ENCODE measurements at regions not wholly inside any gene's neighbourhood (a gene's known extent, or its start where the extent isn't known, plus 50 kb on each side); places are given as distances from the start of the nearest gene placed in this dataset.

DNA sequence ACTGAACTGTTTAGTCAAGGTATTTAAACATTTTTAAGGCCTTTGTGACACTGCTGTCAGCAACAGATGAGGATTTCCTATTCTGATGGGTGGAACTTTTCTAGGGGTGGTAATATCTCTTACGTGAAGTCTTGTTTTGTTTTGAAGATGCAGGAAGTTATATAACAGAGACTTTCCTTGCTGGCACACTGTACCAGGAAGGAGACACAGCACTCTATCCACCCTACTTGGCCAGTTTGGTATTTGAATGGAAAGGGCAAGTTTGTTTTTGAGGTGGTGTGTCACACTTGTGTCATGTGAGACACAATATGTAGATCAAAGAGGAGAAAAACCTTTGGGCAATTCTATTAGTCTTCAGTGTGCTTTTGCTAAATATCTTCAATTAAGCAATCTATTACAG lies 51.6 kb upstream of the SRP54 start:
- peak; percentile 84 for DNase-seq

DNA sequence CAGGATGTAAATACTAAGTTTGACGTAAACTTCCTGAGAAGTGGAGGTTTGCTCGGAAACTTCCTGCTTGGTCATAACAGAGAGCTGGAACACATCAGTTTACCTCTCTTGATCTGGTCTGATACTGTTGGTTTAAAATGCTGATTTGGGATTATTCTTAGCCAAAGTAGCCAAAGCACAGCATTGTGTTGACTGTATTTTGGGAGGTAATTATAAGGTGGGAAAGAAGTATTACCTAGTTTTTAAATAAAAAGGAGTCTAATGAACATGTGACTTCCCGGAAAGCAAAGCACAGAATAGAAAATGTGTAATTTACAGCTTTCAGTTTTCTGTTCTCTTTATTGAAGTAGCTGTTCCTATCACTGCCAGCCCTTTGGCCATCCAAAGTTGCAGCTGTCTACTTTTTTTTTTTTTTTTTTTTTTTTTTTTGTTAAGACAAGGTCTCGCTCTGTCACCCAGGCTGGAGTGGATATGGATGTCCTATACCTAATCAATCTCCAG lies 52.2 kb upstream of the SRP54 start:
- DNase-seq = peak; percentile 82

GRCh38 chr14:34926552-34926951 lies 51.4 kb upstream of the BAZ1A start:
- no peak for DNase-seq
